ENCODE measurements at regions not wholly inside any gene's neighbourhood (a gene's known extent, or its start where the extent isn't known, plus 50 kb on each side); places are given as distances from the start of the nearest gene placed in this dataset.

DNA sequence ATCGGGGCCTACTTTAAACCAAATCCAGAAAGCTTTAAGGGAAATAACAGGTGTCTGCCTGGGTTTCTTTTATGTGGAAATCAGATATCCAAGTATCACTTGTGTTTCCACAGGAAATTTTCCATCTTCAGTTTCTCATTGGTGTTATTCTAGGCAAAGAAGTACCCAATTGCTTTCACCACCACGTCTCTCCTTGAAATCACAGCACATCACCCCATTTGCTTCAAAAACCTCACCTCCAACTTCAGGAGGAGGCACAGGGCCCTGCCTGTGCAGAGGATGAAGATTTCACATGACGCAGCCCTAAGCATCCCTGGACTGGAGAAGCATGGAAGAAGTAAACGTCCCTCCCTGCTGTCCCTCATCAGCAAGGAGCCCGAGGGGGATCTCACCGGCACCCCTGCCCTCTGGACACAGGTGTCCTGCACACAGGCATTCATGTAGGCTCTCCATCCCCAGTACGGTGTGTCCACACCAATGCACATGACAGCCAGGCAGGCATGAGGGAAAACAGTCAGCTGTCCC, 182.3 kb downstream of the TBXT start:
- DNase-seq: no peak

DNA sequence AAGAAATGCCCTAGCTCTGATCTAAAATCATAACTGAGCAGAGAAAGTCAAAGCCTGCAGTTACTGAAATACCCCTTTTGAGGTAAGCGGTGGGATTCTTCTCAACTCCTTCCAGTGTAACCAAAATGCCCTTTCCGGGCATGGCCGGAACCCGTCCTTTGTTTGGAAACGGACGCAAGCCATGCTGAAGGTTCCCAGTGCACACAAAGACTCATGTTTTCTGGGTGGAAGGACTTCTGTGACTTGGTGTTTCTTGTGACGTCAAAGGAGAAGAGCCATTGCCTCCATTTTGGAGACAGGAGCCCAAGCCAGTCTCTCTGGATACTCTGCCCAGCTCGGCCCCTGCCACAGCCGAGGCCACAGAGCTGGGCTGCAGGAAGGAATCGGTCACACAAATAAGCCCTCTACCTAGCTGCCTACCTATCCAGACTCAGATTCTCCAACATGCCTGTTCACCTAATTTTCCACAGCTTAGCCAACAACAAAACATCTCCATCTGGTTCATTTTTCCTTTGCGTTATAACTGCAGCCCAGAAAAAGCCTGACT, 182.8 kb downstream of the TBXT start:
- no peak for DNase-seq

DNA sequence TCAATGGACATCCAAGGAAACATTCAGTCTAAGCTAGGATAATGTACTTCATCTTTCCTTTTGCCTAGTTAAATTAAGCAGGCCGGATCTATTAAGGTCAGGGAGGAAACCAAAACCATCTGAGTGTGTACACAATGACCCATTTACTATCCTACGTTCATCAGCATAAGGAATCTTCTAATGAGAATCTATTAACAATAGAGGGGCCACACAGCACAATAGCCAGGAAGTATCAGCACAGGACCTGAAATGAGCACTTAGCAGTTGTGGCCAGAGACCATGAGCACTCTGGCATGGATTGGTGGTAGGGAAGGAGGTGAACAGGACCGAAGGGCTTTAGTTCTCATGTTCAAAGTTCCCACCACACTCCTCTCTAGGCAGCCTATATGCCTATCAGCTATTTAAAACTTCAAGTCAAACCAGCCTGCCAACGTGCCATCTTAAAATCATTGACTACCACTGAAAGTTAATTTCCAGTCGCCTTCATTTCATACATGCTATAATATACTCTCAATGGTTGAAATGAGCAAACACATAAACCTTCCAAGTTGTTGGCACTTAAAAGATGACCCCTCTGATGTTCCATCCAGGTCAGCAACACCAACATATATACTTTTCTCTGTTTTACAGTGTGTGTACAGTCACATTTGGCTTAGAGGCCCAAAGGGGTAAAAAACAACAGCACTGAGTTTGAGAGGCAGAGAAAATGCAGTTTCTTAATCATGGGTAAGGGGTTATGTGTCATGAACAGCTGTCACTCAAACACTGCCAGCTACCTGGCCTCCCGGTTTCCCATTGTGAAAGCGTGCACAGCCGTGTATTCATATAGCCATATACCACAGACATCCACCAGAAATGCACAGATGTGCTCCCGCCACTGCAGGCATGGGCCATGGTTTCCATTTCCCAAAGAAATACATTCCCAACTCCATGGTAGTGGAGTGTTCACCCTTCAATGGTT, 184.3 kb downstream of the TBXT start:
- no peak for DNase-seq

DNA sequence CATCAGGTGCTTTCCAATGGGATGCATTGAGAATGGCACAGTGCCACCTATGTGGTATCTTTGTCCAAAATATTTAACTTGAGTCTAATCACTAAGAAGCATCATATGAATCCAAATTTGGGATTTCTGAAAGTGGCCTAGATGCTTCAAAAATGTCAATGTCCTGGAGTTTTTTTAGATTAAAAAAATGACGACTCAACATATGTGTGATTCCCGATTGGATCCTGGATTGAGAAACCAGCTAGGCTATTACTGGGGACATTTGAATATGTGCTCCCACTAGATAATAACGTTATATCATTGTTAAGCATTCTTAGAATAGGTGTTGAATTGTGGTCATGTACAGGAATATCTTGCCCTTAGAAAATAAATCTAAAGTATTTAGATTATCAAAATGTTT, 189.2 kb downstream of the TBXT start:
- DNase-seq: no peak

DNA sequence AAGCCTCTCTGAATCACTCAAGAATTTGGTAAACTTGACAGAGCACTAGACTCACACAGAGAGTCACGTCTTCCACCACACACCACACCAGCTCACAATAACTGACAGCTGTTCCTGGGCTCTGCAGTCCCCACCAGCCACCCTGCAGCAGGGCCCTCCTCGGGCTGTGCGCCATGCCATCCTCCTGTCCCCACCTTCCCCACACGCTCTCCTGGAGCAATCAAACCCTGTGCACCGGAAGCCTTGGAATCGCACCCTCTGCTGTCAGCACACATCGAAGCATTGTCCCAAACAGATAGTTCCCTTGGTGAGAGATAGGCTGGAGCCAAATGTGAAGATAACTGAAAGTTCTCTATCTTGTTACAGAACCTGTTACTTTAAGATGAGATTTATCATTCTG, 191.0 kb downstream of the TBXT start:
- no peak for DNase-seq

DNA sequence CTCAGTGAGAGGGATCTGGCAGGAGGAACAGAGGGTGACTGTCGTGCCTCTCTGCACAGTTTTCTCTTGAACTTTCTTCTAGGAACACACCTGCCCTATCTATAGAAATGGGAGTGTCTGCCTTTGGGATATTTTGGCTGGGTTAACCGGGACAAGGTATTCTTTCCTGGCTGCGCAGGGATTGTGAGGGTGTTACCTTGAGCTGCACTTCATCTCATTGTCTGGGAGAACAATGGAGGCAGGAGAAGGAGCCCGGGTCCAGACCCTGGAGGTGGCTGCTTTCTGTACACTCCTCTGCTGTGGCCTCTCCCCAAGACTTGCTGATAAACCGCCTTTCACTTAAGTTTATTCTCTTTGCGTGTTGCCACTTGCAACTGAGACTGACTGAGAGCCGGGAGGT, 192.8 kb downstream of the TBXT start:
- no peak for DNase-seq

DNA sequence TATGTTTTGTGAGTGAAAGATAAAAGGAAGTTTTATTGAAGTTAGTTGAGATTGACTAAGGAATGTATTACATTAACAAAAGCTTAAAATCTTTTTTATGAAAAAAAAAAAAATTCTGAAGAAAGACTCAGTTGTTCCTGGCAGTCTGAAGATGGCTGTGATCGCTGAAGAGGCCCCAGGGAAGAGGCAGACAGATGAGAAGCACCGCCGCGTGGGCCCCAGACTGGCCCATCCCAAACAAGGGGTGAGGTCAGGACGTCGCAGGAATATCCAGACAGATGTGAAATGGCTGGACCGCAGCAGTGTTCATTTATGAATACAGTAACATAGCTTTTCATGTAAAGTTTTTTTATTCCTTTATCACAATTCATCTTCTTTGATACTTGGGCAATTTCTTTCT, 194.2 kb downstream of the TBXT start:
- DNase-seq: no peak

DNA sequence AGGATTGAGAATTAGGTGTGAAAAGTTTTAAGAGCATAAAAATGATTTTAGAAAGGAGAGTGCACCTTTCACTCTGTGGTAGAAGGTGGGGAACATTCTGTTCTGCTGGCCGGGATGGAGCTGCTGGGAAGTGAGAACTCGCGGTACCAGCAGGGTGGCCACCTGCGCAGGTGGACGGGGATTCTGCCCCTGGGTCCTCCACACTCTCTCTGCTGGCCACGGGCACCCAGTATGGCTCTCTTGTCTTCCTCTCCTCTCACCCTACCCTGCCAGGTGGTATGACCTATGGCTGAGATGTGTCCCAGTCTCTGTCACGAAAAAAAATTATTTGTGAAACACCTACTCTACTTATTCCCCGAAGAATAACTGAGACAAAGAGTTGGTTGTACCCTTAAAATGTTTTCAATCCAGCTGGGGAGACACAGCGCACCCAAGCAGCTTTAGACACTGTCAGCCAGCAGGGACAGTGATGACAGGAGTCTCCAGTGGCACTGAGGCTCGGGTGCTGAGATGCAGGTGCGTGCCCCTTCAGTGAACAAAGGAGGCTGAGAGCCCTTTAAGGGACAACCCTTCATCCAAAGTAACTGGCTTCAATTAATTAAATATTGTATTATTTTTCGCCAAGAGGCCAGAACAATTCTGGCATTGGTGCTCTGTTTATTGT, 195.4 kb downstream of the TBXT start:
- DNase-seq: no peak

DNA sequence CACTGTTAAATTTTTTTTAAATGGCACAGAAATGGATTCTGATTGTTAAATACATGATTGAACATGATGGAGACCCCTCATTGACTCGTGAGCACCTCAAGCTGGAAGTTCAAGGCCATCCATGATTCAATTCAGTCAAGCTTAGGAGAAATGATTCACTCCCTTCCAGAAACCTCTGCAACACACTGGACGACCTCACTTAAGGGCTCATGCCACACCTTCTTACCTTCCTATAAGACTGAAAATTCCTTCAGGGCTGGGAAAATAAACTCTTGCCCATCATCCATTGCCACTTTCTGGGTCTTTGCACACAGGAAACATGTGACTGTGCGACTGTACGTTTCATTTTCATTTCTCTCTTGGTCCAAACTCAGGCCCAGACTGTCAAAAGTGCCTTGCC, 196.4 kb downstream of the TBXT start:
- no peak for DNase-seq

DNA sequence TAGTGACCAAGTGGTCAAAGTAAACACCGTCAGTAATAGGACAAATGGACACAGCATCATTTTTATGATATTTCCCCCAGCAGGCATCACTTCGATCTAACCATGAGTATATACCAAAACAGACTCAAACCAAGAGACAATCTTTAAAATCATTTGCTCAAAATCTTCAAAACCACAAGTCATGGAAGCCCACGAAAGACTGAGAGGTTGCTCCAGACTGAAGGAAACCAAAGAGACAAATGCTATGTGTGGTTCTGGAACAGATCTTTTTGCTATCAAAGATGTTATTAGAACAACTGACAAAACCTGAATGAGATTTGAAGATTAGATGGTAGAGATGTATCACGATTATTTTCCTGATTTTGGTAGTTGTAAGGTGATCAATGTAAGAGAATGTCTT, 197.7 kb downstream of the TBXT start:
- DNase-seq: no peak

DNA sequence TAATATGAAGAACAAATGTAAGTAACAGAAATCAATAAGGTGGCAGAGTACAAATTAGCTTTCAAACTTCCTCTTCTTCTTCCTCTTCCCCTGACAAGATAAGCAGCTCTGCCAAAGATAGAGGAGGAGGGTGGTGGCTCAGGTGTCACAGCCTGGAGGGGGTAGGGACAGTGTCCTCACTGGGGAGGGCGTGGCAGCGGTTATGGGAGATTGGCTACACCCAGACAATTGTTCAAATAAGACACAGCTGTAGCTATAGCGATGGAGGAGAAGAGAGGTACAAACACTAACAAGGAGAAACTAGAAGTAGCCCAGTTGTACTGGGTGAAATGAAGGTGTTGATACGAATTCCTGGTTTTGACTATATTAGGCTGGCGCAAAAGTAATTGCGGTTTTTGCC, 198.5 kb downstream of the TBXT start:
- DNase-seq: no peak

DNA sequence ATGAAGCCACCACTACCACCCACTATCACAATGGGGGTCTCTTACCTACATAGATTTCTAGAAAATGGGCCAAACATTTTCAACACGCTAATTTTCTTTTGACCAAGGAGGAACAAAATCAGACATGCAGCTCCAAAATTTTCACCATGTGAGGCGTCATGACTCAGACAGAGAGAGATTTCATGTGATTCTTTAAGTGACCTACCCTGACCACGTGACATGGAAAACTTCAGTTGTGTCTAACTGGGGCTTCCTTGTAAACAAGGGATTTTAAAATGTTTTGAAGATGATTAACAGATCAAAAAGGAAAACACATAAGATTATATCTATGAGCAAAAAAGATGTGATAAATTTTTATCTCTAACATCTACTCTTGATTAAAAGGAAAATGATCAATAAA, 199.2 kb downstream of the TBXT start:
- no peak for DNase-seq

DNA sequence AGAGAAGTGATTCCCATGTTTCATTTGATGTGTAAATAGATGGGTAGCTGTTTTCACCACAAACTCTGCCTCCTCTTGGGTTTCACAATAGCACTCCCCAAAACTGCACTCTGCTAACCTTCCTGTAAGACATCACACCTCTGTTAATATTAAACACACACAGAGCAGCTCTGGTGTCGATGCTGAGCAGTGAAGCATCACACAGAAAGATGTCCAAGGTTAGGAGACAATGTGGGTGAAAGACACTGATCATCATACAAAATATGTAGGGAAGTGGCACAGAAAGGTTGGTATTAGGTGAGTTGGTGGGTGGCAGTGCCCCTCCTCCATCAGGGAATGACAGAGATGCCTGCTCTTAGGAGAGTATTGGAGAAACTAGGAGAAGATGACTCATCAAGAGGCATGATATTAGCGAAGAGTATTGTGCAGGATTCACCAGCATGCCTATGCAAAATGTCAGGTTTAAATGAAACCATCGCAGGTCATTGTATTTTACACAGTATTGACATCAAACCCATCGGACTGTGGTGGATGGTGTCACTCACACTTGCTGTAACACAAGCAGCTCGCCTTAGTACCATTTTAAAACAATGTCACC, 199.7 kb downstream of the TBXT start:
- no peak for DNase-seq

DNA sequence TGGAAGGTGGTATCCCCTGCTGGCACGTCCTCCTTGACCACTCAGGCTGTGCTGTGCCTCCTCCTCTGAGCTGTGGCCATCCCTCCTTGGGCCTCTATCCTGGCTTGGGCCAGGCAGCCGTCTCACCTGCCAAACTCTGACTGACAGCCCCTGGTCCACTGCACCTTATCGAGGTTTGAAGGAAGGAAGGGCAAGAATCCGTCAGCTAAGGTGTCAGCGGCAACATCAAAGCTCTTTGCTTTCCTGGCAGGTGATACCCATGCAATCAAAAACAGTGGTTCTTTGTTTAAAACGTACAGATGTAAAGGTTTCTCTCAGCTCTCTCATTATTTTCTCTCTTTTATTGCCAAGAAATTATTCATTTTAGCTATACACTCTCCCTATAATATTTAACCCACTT, 203.9 kb downstream of the TBXT start:
- DNase-seq: no peak

DNA sequence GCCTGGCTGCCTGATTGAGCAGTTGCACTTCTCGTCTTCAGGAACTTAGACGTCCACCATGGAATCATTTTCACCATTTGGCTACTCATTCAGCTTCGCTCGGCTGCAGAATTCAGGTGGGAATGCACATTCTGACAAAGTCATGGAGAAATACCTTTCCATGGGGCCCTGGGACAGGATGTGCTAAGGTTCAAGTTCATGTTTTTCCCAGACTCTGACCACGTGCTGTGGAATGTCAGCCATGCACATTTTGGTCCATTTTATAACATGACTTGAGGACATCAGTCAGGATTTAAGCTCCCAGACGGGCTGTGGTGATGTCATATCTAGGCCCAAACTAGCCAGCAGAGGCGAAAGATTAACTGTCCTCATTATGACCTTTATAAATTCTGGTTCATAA, 205.3 kb downstream of the TBXT start:
- DNase-seq: no peak

DNA sequence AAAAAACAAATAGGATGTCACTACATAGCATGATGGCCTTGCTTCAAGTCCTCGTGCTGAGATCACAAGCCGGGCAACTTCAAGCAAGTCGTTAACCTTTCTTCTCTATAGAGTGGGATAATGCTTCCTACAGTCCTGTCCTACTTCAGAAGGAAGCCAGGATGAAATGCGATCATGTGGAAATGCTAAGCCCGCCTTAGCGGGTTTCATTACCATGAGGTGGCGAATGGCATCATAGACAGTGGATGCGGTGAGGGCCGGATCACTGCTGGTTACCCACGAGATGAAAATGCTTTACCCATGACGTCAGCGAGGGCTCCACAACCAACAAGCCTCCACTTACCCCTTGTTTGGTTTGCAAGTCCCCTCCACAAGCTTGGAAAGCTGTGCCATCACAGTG, 206.4 kb downstream of the TBXT start:
- no peak for DNase-seq

DNA sequence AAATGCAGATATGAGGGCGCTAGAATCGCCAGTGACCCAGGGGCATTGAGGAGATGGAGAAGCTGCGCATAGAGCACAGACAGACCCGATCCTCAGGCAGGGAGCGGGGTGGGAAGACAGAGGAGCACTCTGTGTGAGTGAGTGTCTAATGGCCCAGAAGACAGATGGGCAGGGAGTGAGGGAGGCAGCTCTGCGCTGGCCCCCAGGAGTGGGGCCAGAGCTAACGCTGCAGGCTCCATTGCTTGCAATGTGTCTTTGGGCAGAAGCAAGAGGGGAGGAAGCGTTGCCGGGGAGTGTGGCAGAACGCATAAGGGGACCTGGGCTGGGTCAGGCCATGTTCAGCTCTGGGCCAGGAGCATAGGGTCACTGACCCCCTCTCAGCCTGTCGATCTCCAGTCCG, 207.0 kb downstream of the TBXT start:
- DNase-seq: no peak

DNA sequence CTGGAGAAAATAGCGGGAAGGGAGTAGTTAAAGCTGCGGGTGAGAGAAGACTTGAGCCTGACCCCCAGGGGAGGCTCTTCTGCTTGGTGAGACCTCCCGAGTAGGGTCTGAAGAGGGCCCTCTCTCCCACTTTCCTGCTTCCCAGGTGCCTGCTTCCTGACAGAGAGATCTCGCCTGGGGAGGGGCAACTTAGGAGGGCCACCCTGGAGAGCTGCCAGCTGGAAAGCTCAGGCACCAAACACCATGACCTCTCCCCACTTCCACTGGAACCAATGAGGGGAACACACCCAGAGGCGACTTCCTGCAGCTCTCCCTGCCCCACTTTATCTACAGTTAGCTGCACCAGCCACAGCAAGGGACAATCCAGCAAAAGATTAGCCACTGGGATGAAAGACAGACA, 208.0 kb downstream of the TBXT start:
- DNase-seq: no peak

DNA sequence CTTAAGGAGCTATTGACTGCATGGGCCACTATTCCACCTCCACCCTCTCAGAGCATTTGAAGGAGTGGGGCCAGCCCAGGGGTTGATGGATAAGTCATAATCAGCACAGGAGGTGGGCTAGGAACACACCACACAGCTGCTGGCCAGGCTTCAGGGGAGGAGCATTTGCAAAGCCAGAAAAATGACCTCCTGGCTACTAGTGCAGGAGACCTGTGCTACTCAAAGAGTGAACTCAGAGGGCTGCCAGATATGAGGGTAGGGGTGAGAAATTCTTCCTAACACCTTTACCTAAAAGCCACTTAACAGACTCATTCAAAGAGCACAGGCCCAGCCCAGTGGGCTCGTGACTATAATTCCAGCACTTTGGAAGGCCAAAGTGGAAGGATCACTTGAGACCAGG, 210.8 kb downstream of the TBXT start:
- no peak for DNase-seq

DNA sequence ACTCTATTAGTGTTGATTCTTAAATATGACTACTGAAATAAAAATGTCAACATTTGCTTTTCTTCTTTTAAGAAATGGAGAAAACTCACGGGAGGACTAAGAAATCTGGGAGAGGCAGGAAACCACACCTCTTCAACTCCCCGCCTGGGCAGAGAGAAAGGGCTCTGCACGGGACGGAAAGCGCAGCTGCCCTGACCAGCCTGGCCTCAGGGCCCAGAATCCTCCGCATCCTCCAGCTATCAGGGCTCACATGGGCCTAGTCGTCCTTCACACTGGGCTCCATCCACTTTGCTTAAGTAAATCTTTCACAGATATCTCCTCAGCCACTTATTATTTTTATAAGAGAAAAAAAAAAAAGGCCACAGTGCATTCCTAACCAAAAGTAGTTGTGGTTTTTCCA, 215.1 kb downstream of the TBXT start:
- DNase-seq: no peak

DNA sequence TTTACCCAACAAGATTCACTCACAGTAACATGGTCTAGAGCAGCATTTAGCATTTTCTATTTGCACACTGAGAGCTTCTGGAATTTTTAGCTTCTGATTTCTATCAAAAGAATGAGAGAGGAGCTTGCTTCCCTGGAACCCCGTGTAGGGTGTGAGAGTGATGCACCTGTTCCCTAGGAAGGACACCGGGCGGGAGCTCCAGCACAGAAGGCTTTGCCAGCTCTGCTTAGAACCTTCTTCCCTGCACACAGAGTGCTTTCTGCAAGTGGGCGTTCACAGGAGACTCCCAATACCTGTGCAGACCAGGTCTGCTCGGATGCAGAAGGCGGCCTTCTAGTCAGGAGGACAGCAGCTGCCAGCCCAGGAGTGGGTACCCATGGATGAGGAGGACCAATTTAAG, 217.3 kb downstream of the TBXT start:
- DNase-seq: no peak

DNA sequence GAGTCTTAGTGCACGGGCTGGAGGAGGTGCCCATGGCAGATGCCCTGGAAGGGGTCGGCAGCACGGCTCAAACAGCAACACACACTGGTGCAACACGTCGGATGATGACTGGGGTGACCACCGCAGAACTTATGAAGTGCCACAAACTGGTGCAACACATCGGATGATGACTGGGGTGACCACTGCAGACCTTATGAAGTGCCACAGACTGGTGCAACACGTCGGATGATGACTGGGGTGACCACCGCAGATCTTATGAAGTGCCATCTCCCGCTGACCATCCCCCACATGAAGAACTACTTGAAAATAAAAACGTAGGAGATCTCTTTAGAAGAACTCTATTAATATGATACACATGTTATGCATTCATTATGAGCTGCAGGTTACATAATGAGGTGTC, 218.3 kb downstream of the TBXT start:
- DNase-seq: no peak

DNA sequence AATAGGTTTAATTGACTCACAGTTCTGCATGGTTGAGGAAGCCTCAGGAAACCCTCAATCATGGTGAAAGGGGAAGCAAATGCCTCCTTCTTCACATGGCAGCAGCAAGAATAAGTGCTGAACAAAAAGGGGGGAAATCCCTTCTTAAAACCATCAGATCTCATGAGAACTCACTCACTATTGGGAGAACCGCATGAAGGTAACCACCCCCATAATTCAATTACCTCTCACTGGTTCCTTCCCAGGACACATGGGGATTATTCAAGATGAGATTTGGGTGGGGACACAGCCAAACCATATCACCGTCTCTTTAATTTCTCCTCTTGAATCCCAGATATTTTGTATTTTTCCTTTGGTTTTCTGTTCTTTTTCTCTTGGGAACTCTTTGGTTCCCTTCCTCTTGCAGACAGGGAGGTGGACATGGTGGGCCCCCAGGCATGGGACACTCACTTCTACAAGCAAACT, 223.6 kb downstream of the TBXT start:
- no peak for DNase-seq

DNA sequence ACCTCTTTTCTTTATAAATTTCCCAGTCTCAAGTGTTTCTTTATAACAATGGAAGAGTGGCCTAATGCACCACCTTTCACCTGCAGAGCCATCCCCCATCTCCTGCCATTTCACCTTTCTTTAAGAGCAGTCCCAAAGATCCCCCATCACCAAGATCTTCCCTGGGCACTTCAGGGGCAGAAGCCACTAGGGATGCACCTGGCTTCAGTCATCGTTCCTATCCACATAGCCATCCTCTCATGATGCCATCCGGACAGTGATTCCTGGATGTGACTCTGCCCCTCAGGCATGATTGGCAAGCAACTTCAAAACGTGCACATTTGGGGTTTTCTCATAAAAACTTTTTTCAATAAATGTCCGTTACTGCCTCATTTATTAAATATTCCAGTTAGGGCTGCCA, 225.9 kb downstream of the TBXT start:
- DNase-seq: no peak

Measured in DMS 273 treated with DMSO at 0.1 percent for 48 hours (cell line).